IMR-90 (cell line): ENCODE measurements at regions not wholly inside any gene's neighbourhood (a gene's known extent, or its start where the extent isn't known, plus 50 kb on each side); places are given as distances from the start of the nearest gene placed in this dataset.

Experiments used
- BHLHE40 ChIP-seq: fragments of 150-350 bp; IDR thresholded peaks from 2 replicates; pipeline ENCODE4 v1.6.1; 2016; ENCODE audit warnings: mild to moderate bottlenecking, low read depth, low read length
- CHD1 ChIP-seq: IDR thresholded peaks from 2 replicates; pipeline ENCODE4 v1.6.1; 2012; ENCODE audit warnings: low read depth, low read length, improper control_type of control experiment
- MAFK ChIP-seq: IDR thresholded peaks from 2 replicates; pipeline ENCODE4 v1.6.1; 2012; ENCODE audit warnings: low read depth, low read length, improper control_type of control experiment
- MAZ ChIP-seq: IDR thresholded peaks from 2 replicates; pipeline ENCODE4 v1.6.1; 2012; ENCODE audit warnings: low read depth, mild to moderate bottlenecking, low read length, improper control_type of control experiment, moderate library complexity, borderline replicate concordance
- MXI1 ChIP-seq: IDR thresholded peaks from 2 replicates; pipeline ENCODE4 v1.6.1; 2012; ENCODE audit warnings: low read depth, mild to moderate bottlenecking, low read length, moderate library complexity, borderline replicate concordance
- POLR2A ChIP-seq: IDR thresholded peaks from 2 replicates; pipeline ENCODE4 v1.6.1; 2012; ENCODE audit warnings: mild to moderate bottlenecking, low read depth, low read length
- RAD21 ChIP-seq: IDR thresholded peaks from 2 replicates; pipeline ENCODE4 v1.6.1; 2012; ENCODE audit warnings: low read length, improper control_type of control experiment
- RFX5 ChIP-seq: IDR thresholded peaks from 2 replicates; pipeline ENCODE4 v1.8.0; 2012; ENCODE audit warnings: low read depth, mild to moderate bottlenecking, low read length, moderate library complexity
- SMC3 ChIP-seq: fragments of 150-350 bp; IDR thresholded peaks from 2 replicates; pipeline ENCODE4 v1.6.1; 2016; ENCODE audit warnings: low read depth, mild to moderate bottlenecking, antibody characterized with exemption, low read length, moderate library complexity
- TF ChIP-seq, protein P1 (sequence below): conservative IDR thresholded peaks from 2 replicates; pipeline ENCODE4 v1.5.1; 2012; ENCODE audit warnings: mild to moderate bottlenecking, low read depth, low read length, improper control_type of control experiment
- TF ChIP-seq, protein P2 (sequence below): fragments of 150-350 bp; IDR thresholded peaks from 2 replicates; pipeline ENCODE4 v1.6.1; 2017; ENCODE audit warnings: mild to moderate bottlenecking, antibody characterized with exemption, low read length, low read depth
- TF ChIP-seq, protein P3 (sequence below): fragments of 150-350 bp; IDR thresholded peaks from 2 replicates; pipeline ENCODE4 v1.6.1; 2016; ENCODE audit warnings: low read depth, mild to moderate bottlenecking, low read length, moderate library complexity, borderline replicate concordance

DNA sequence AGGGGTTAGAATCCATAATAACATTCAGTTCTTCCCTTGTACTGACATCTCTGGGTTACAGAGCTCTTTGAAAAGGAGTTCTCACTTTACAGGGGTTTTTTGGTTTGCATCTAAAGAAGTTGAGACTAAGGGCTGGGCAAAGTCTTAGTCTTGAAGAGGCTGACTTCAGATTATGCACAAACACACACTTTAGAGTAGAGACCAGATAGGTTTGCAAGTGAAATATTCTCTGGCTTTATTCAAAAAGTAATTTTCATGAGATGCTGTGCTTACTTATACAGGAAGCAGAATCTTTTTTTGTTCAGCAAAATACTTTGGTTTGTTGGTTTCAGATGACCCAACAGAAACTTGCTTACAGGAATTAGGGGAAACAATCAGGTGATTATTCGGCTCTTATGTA, 410.9 kb upstream of the LRRTM1 start:
- TF ChIP-seq, protein P1, sequence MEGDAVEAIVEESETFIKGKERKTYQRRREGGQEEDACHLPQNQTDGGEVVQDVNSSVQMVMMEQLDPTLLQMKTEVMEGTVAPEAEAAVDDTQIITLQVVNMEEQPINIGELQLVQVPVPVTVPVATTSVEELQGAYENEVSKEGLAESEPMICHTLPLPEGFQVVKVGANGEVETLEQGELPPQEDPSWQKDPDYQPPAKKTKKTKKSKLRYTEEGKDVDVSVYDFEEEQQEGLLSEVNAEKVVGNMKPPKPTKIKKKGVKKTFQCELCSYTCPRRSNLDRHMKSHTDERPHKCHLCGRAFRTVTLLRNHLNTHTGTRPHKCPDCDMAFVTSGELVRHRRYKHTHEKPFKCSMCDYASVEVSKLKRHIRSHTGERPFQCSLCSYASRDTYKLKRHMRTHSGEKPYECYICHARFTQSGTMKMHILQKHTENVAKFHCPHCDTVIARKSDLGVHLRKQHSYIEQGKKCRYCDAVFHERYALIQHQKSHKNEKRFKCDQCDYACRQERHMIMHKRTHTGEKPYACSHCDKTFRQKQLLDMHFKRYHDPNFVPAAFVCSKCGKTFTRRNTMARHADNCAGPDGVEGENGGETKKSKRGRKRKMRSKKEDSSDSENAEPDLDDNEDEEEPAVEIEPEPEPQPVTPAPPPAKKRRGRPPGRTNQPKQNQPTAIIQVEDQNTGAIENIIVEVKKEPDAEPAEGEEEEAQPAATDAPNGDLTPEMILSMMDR: no peak
- TF ChIP-seq RFX5 (no peak), POLR2A (no peak), SMC3 (no peak), MAFK (no peak), BHLHE40 (no peak), MXI1 (no peak), RAD21 (no peak), CHD1 (no peak), MAZ (no peak)
- TF ChIP-seq, protein P2, sequence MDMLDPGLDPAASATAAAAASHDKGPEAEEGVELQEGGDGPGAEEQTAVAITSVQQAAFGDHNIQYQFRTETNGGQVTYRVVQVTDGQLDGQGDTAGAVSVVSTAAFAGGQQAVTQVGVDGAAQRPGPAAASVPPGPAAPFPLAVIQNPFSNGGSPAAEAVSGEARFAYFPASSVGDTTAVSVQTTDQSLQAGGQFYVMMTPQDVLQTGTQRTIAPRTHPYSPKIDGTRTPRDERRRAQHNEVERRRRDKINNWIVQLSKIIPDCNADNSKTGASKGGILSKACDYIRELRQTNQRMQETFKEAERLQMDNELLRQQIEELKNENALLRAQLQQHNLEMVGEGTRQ: no peak
- TF ChIP-seq, protein P3, sequence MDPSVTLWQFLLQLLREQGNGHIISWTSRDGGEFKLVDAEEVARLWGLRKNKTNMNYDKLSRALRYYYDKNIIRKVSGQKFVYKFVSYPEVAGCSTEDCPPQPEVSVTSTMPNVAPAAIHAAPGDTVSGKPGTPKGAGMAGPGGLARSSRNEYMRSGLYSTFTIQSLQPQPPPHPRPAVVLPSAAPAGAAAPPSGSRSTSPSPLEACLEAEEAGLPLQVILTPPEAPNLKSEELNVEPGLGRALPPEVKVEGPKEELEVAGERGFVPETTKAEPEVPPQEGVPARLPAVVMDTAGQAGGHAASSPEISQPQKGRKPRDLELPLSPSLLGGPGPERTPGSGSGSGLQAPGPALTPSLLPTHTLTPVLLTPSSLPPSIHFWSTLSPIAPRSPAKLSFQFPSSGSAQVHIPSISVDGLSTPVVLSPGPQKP: no peak
